A673 (cell line): ENCODE measurements at regions not wholly inside any gene's neighbourhood (a gene's known extent, or its start where the extent isn't known, plus 50 kb on each side); places are given as distances from the start of the nearest gene placed in this dataset.

ENCODE experiments used
- EZH2 ChIP-seq: fragments of 200-600 bp; sonication (generic); IDR thresholded peaks from 2 replicates; pipeline ENCODE4 v1.6.1; 2017; ENCODE audit warnings: borderline replicate concordance, low read depth, mild to moderate bottlenecking, mixed read lengths, antibody characterized with exemption, low read length; ENCODE audit not compliant: poor library complexity, severe bottlenecking
- TF ChIP-seq, protein P1 (sequence below): fragments of 300-800, 200-600 bp; sonication (generic); conservative IDR thresholded peaks from 2 replicates; pipeline ENCODE4 v1.5.1; 2017; ENCODE audit warnings: low read depth, mild to moderate bottlenecking, antibody characterized with exemption, low read length, moderate library complexity, mixed read lengths

DNA sequence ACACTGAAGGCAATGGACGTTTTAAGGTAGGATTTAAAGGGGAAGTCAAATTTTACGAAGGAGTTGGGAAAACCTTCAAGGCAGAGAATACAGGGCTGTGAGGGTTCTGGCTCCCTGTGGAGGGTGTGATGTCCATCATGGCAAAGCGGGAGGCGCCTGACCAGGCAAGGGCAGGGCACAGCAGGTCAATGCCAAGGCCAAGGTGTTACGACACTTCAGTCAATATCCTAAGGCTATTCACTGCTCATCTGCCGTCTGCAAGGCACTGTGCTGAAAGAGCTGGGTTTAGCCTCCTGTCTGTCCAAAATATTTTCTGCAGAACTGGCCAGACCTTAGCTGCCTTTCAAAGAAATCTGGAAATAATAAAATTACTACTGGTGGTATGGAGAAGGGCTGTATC, 297.9 kb upstream of the MGMT start:
- TF ChIP-seq, protein P1, sequence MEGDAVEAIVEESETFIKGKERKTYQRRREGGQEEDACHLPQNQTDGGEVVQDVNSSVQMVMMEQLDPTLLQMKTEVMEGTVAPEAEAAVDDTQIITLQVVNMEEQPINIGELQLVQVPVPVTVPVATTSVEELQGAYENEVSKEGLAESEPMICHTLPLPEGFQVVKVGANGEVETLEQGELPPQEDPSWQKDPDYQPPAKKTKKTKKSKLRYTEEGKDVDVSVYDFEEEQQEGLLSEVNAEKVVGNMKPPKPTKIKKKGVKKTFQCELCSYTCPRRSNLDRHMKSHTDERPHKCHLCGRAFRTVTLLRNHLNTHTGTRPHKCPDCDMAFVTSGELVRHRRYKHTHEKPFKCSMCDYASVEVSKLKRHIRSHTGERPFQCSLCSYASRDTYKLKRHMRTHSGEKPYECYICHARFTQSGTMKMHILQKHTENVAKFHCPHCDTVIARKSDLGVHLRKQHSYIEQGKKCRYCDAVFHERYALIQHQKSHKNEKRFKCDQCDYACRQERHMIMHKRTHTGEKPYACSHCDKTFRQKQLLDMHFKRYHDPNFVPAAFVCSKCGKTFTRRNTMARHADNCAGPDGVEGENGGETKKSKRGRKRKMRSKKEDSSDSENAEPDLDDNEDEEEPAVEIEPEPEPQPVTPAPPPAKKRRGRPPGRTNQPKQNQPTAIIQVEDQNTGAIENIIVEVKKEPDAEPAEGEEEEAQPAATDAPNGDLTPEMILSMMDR: no peak
- no peak for TF ChIP-seq EZH2
